Activated naive CD4-positive, alpha-beta T cell treated with anti-CD3 and anti-CD28 coated beads, Interleukin-2, amount 50 U/mL, for 72 hours (primary cell): ENCODE measurements at regions not wholly inside any gene's neighbourhood (a gene's known extent, or its start where the extent isn't known, plus 50 kb on each side); places are given as distances from the start of the nearest gene placed in this dataset.
"Not testable (repeated sequence)": the region's sequence is repeated elsewhere in the genome, so short reads cannot be mapped to it uniquely, and the experiment has no call there.

Source experiments
- ATAC-seq, 2 donors: fragments of 150-1000 bp; cut with Tn5 transposase; 2 replicates each; pipeline ENCODE4 v1.10.0; 2021; ENCODE audit warnings: mild to moderate bottlenecking in 2 of 2, moderate library complexity in 2 of 2
- DNase-seq, 2 donors: peaks; one replicate each; pipeline ENCODE4 v3.0.0; 2021 to 2022; ENCODE audit warnings: low spot score in 2 of 2
- H3K27ac Mint-ChIP-seq, 2 donors: one replicate each; pipeline ENCODE4 v1.8.0; 2022; ENCODE audit warnings: mild to moderate bottlenecking in 2 of 2, mixed read lengths in 2 of 2
- H3K36me3 Mint-ChIP-seq, 2 donors: one replicate each; pipeline ENCODE4 v1.8.0; 2022; ENCODE audit warnings: mixed read lengths in 2 of 2
- H3K9me3 Mint-ChIP-seq, 2 donors: one replicate each; pipeline ENCODE4 v1.8.0; 2022; ENCODE audit warnings: mixed read lengths in 2 of 2

DNA sequence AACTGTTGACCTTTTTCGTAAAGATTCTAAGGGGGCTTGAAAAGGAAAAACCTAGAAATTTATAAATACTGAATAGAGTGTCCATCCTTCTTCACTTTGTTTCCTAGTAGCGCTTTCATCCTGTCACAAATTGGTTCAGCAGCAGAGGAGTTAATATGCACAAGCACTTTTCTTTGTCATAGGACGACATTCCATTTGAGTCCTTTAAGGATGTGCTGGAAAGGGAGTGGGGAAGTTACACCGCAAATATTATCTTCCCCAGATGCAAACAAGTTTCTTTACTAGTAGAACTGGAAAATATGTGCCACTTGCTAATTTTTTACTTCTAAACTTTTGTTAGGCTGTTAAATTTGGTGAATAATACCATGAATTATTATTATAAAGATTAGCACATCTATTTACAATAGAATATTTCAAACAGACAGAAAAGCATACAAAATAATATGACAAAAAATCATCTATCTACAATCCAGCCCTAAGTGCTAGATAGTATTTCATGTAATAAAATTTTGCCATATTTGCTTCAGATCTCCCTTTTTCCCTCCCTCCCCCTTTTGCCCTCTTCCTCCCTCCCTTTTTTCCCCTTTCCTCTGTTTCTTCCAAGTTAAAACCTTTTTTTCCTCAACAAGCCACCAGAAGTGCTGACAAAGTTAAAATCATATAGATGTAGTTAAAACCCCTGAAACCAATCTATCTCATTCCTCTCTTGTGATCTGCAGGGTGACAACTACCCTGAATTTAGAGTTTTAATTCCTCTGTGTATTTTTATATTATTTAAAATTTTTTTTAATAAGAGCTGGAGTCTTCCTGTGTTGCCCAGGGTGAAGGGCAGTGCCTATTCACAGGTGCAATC lies 50.5 kb upstream of the MAP4K3 start:
- Mint-ChIP-seq H3K27ac (no peak overlapping the region), H3K36me3 (peaks cover 0 to 13% of the 10 kb centered on the region in 2 donors), H3K9me3 (no peaks in the 10 kb centered on the region)
- DNase-seq (no peak), ATAC-seq (no peak)

DNA sequence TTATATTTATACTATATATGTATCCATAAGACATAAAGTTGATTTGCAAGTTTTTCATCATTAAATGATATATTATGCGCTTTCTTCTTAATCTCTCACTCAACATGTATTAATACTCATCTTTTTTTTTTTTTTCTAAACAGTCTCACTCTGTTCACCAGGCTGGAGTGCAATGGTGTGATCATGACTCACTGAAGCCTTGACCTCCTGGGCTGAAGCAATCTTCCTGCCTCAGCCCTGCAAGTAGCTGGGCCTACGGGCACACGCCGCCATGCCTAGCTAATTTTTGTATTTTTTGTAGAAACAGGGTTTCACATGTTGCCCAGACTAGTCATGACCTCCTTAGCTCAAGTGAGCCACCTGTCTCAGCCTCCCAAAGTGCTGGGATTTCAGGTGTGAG lies 51.4 kb upstream of the MAP4K3 start:
- no peak overlapping the region for H3K27ac Mint-ChIP-seq
- peaks cover 0 to 13% of the 10 kb centered on the region in 2 donors for H3K36me3 Mint-ChIP-seq
- H3K9me3 Mint-ChIP-seq, result no peaks in the 10 kb centered on the region
- DNase-seq (no peak), ATAC-seq (no peak)

DNA sequence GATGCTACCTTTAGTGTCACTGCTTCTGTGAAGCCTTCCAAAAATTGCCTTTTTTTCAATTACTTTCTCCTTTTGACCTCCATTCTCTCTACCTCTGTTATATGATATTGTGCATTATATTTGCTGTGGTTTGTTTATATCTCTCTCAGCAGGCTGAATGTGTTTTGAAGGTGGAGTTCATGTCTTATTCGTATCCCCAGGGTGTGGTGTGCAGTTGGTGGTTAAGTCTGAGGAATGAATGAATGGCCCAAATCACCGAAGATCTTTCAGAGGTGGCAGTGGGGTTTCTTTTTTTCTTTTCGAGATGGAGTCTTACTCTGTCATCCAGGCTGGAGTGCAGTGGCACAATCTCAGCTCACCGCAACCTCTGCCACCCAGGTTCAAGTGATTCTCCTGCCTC lies 53.5 kb upstream of the MAP4K3 start:
- peaks cover 0 to 17% of the 10 kb centered on the region in 2 donors for H3K36me3 Mint-ChIP-seq
- H3K9me3 Mint-ChIP-seq, result no peaks in the 10 kb centered on the region
- H3K27ac Mint-ChIP-seq, result no peak overlapping the region
- ATAC-seq (no peak), DNase-seq (no peak)

DNA sequence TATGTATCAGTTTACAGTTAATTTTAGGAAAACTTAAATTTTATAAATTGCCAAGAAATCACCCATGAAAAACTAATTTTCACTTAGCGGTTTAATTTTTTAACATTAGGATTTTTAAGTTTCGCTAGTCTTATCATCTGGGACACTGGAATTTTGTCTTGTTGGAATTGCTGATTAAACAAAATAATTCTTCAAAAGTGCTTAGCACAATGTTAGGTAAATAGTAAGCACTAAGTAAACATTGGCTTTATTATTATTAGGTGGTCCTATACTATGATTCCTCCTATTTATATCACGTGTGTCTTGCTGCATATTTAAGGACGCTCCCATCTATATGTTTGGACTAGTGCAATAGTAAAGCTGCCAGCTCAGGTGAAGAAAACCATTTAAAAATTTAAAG lies 54.6 kb upstream of the MAP4K3 start:
- DNase-seq, result no peak
- peak overlapping the region; percentile 29 to 87 for H3K27ac Mint-ChIP-seq
- no peak for ATAC-seq
- no peaks in the 10 kb centered on the region for H3K9me3 Mint-ChIP-seq
- peaks cover 0 to 19% of the 10 kb centered on the region in 2 donors for H3K36me3 Mint-ChIP-seq

DNA sequence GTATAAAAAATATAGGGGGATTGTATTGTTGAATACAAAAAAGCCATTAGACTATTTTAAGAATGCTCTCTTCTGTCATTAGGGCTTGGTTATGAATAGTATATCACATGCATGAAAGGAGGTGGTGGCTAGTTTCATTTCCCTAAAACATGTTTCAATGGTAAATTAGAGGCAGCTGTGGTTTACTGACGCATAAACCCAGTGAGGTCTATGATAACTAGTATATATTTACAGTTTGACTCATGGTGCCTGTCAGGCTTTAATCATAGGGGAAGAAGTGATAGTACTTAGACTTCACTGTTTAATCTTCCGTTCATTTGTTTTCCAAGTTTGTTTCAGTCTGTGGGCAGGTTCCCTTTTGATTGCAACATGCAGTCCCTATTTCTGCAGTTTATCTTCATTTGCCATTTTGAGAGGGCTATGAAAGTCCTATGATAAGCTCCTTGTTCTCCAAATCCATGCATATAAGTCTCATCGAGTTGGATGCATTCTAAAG lies 55.1 kb upstream of the MAP4K3 start:
- peak overlapping the region; percentile 29 to 87 for H3K27ac Mint-ChIP-seq
- DNase-seq (peak in 1 of 2 donors; percentile 39), ATAC-seq (peak; percentile 99 to 100)

DNA sequence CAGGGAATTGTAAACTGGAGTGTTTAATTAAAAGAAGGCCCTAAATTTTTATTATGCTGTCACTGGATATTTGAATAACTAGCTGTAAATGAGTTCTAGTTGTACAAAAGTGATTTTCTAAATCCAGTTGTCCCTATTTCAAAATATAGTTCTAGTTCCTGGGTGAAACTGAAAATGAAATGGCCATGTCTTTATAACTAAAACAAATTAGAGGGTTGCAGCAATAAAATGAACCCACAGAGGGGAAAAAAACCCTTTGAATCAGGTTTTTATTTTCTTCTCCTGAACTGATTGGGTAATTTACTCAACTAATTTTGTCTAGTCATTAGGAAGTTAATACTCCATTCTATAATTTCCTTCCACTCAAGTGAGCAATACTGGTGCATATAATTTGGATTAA lies 55.6 kb upstream of the MAP4K3 start:
- no peaks in the 10 kb centered on the region for H3K9me3 Mint-ChIP-seq
- no peak for DNase-seq
- no peak for ATAC-seq
- H3K27ac Mint-ChIP-seq, result no peak overlapping the region
- H3K36me3 Mint-ChIP-seq, result peaks cover 0 to 22% of the 10 kb centered on the region in 2 donors

More for the DNA sequence above, 55.1 kb upstream of the MAP4K3 start:
- no peaks in the 10 kb centered on the region for H3K9me3 Mint-ChIP-seq
- peaks cover 0 to 17% of the 10 kb centered on the region in 2 donors for H3K36me3 Mint-ChIP-seq

DNA sequence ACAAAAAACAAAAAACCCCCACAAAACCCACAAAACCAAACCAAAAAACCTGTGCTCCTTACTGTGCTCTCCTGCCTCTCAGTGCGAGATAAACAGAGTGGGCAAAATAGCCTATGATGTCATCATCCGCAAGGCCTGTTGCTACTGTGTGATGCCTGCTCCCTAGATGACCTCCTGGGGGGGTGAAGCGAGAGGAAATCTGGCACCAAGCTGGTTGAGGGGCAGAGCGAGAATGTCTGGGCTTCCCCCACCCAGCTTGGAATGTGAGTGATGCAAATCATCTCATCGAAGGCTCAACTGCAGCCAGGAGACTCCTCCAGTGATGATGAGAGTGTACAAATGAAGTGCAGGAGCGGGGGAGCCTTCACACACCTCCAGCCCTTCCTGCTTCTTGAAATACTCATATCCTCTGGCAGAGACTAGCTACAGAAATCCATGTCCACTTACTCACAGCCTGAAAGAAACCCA lies 57.7 kb upstream of the MAP4K3 start:
- no peak overlapping the region for H3K27ac Mint-ChIP-seq
- H3K9me3 Mint-ChIP-seq, result peaks cover 3 to 5% of the 10 kb centered on the region in 2 donors
- H3K36me3 Mint-ChIP-seq, result peaks cover 0 to 23% of the 10 kb centered on the region in 2 donors
- ATAC-seq, result peak in 1 of 2 donors; percentile 8
- DNase-seq, result no peak

DNA sequence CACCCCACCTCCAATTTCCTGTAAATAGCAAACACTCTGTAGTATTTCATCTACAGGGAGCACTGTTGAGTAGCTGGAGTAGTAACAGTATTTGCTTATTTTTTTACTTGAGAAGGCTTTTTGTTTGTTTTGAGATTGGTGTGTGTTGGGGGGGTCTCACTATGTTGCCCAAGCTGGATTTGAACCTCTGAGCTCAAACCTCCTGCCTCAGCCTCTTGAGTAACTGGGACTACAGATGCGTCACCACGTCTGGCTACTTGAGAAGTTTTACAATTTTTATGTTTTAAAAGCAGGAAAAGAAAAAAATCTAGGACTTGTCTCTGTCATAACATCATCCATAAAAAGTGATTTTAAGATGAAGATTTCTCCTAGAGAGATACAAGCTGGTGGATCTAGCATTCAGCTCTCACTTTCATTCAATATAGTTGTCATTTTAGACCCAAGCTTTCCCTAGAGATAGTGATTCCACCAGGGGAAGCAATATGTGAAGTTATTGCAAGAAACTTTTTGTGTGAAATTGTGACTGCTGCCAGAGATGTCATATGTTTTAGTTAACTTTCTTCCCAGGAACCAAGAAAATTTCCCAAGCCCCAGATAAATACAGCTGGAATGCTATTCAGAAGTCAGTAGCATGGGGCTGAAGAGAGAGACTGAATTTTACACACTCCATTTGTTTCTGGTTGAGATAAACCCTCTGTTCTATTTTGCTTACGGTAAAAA lies 60.2 kb upstream of the MAP4K3 start:
- Mint-ChIP-seq H3K9me3 (peaks cover 7 to 13% of the 10 kb centered on the region in 2 donors), H3K27ac (no peak overlapping the region), H3K36me3 (peaks cover 0 to 31% of the 10 kb centered on the region in 2 donors)
- ATAC-seq (no peak), DNase-seq (no peak)

DNA sequence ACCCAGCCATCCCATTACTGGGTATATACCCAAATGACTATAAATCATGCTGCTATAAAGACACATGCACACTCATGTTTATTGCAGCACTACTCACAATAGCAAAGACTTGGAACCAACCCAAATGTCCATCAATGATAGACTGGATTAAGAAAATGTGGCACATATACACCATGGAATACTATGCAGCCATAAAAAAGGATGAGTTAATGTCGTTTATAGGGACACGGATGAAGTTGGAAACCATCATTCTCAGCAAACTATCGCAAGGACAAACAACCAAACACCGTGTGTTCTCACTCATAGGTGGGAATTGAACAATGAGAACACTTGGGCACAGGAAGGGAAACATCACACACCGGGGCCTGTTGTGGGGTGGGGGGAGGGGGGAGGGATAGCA lies 61.1 kb upstream of the MAP4K3 start:
- ATAC-seq, H3K27ac Mint-ChIP-seq, DNase-seq: not testable (repeated sequence)
- Mint-ChIP-seq H3K36me3 (peaks cover 0 to 31% of the 10 kb centered on the region in 2 donors), H3K9me3 (peaks cover 7 to 13% of the 10 kb centered on the region in 2 donors)

DNA sequence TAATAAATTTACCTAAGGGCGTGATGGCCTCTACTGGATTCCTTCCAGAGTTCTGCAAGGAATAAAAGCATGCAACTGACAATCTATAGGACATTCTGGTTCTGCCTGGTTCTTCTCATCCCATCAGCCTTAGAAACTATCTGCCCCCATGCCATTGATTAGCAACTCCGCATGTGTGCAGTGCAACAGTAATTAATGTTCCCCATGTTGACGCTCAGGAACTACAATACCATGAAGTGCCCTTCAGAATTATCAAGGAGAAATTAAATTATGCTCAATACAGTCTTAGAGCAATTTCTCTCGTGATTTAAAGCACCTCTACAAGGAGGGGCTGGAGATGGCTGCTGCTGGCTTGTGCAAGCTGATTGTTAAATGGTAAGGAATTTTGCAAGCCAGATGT lies 61.7 kb upstream of the MAP4K3 start:
- Mint-ChIP-seq H3K27ac (no peak overlapping the region), H3K9me3 (peaks cover 7 to 13% of the 10 kb centered on the region in 2 donors), H3K36me3 (peaks cover 0 to 31% of the 10 kb centered on the region in 2 donors)
- ATAC-seq (no peak), DNase-seq (no peak)

DNA sequence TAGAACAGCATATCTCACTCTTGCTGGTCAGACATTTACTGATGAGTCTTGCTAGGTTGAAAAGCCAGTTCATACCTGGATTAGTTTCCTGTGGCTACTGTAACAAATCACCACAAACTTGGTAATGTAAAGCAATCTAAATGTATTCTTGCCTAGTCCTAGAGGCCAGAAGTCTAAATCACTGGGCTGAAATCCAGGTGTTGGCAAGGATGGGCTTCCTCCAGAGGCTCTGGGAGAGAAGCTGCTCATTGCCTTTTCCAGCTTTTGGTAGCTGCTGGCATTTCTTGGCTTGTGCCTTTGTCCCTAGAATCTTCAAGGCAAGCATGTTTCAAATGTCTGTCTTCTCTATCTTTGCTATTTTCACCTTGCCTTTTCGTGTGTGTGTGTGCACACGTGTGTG lies 62.3 kb upstream of the MAP4K3 start:
- DNase-seq, result no peak
- Mint-ChIP-seq H3K9me3 (peaks cover 7 to 13% of the 10 kb centered on the region in 2 donors), H3K27ac (no peak overlapping the region), H3K36me3 (peaks cover 0 to 31% of the 10 kb centered on the region in 2 donors)
- ATAC-seq, result no peak

DNA sequence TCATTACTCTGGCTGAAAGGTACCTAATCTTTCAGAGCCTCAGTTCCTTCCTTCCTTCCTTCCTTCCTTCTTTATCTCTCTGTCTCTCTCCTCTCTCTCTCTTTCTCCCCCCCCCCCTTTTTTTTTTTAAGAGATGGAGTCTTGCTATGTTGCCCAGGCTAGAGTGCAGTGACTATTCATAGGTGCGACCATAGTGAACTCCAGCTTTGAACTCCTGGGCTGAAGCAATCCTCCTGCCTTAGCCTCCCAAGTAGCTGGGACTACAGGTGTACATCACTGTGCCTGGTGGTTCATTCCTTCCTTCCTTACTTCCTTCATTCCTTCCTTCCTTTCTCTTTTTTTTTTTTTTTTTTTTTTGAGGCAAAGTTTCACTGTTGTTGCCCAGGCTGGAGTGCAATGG lies 64.3 kb upstream of the MAP4K3 start:
- DNase-seq (no peak), ATAC-seq (no peak)
- H3K36me3 Mint-ChIP-seq, result peaks cover 0 to 18% of the 10 kb centered on the region in 2 donors
- H3K27ac Mint-ChIP-seq, result no peak overlapping the region
- peaks cover 7 to 13% of the 10 kb centered on the region in 2 donors for H3K9me3 Mint-ChIP-seq

DNA sequence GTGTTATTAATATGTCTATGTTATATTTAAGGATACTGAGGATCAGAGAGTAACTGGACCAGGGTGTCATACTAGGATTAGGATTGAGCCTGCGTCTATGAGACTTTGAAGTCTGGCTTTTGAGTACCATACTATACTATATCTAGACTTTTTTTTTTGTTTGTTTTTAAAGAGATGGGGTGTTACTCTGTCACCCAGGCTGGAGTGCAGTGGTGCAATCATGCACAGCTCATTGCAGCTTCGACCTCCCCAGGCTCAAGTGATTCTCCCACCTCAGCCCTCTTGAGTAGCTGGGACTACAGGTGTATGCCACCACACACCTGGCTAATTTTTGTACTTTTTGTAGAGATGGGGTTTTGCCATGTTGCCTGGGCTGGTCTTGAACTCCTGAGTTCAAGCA lies 66.2 kb upstream of the MAP4K3 start:
- Mint-ChIP-seq H3K27ac (no peak overlapping the region), H3K9me3 (peaks cover 5 to 17% of the 10 kb centered on the region in 2 donors), H3K36me3 (peaks cover 0 to 7% of the 10 kb centered on the region in 2 donors)
- DNase-seq, result no peak
- no peak for ATAC-seq

DNA sequence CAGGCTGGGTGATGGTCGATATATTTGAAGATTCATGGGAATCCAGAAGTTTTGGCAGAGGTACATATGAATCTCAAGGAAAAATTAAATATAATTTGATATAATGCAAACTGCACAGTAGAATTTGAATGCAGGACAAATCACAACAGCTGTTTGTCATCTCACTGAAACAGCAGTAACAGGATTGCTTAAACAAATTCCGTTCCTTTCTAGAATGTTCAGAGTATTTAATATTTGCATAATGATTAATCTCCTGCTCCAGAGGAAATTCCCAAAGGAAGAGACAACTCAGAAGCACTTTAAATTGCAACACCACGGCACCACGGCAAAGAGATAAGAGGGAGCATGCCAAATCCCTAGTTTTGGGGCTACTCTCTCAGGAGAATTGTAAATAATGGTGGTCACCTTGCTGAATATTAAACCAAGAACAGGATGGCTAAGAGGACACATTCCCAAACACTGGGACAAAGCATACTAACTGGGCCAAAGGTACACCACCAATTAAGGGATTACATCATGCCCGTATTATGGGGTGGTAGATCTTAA lies 67.8 kb upstream of the MAP4K3 start:
- no peak for DNase-seq
- peaks cover 4 to 13% of the 10 kb centered on the region in 2 donors for H3K9me3 Mint-ChIP-seq
- no peak overlapping the region for H3K27ac Mint-ChIP-seq
- H3K36me3 Mint-ChIP-seq, result peaks cover 0 to 7% of the 10 kb centered on the region in 2 donors
- ATAC-seq, result no peak

DNA sequence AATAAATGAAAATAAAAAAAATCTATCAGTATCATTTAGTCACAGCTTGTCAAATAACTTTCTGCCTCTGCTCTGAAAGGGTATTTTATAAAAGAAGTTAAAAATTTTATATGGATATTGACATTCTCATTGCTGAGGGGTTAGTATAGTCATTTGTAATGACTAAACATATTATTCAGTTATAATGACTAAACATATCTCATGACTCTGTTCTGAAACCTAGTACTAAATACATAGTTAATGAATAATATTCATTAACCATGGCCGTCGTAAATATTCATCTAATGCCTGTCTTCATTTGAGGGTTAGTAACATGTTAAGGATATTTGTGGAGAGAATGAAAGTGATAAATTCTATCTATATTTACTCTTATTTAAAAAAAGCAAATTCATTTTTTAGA lies 69.1 kb upstream of the MAP4K3 start:
- H3K9me3 Mint-ChIP-seq, result peaks cover 0 to 4% of the 10 kb centered on the region in 2 donors
- DNase-seq, result no peak
- peaks cover 0 to 4% of the 10 kb centered on the region in 2 donors for H3K36me3 Mint-ChIP-seq
- ATAC-seq, result no peak
- no peak overlapping the region for H3K27ac Mint-ChIP-seq

DNA sequence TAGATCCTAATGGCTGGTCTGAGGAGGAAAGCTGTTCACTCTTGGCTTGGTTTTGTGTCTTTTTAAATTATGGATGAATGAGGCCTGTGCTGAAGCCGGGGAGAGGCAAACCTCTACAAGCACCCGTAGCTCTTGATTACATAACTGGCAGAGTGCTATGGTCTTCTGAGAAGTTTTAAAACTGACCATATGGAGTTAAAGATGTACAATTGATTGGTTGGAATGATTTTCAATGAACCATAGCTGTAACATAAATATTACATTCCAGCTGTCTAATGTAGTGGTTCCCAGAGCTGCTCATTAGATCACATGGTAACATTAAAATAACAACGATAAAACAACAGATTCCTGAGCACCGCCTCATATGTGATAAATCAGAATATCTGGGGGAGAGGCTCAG lies 71.1 kb upstream of the MAP4K3 start:
- Mint-ChIP-seq H3K9me3 (peaks cover 0 to 4% of the 10 kb centered on the region in 2 donors), H3K36me3 (no peaks in the 10 kb centered on the region), H3K27ac (no peak overlapping the region)
- no peak for ATAC-seq
- DNase-seq, result no peak

DNA sequence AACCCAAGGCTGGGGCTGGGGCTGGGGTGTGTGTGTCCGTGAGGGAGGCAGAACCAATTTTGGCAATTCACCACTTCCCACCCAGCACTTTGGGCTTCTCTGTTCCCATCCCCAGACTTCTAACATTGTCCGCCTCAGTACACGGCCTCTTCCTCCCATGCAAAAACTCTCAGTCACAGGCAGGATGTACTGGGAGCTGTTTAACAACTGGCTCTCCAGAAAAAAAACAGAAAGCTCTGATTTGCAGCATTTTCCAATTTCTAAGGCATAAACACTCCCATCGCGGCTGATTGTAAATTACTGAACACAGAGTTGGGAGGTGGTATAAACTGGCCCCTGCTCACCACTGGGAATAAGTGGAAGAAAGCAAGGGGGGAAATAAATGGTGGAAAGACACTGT lies 73.1 kb upstream of the MAP4K3 start:
- no peak for ATAC-seq
- H3K27ac Mint-ChIP-seq, result no peak overlapping the region
- H3K9me3 Mint-ChIP-seq, result peaks cover 0 to 4% of the 10 kb centered on the region in 2 donors
- no peak for DNase-seq
- no peaks in the 10 kb centered on the region for H3K36me3 Mint-ChIP-seq
